Activated CD8-positive, alpha-beta memory T cell treated with anti-CD3 and anti-CD28 coated beads for 48 hours (primary cell): ENCODE measurements at regions not wholly inside any gene's neighbourhood (a gene's known extent, or its start where the extent isn't known, plus 50 kb on each side); places are given as distances from the start of the nearest gene placed in this dataset.

Experiments
- DNase-seq, 3 experiments: peaks; one replicate each; pipeline ENCODE4 v3.0.0-alpha.2; 2020; ENCODE audit warnings: low read depth in 2 of 3, low spot score in 2 of 3

GRCh38 chr5:168204165-168204564, 87.3 kb upstream of the WWC1 start:
- DNase-seq: no peak

- DNase-seq: no peak
Observed at GRCh38 chr5:168207450-168208029, 83.9 kb upstream of the WWC1 start.

- no peak for DNase-seq
Observed at GRCh38 chr5:168209244-168209995, 82.0 kb upstream of the WWC1 start.

GRCh38 chr5:168209997-168210396, 81.4 kb upstream of the WWC1 start:
- no peak for DNase-seq

- DNase-seq: no peak
Observed at GRCh38 chr5:168211245-168211644, 80.2 kb upstream of the WWC1 start.

- DNase-seq: no peak
Observed at GRCh38 chr5:168211936-168212335, 79.5 kb upstream of the WWC1 start.

GRCh38 chr5:168214071-168214470, 77.4 kb upstream of the WWC1 start:
- no peak for DNase-seq

- no peak for DNase-seq
Observed at GRCh38 chr5:168214886-168215285, 76.6 kb upstream of the WWC1 start.

GRCh38 chr5:168215646-168216045, 75.8 kb upstream of the WWC1 start:
- DNase-seq: no peak

- no peak for DNase-seq
Observed at GRCh38 chr5:168216989-168217388, 74.5 kb upstream of the WWC1 start.

GRCh38 chr5:168217497-168217896, 73.9 kb upstream of the WWC1 start:
- DNase-seq: no peak

GRCh38 chr5:168218746-168219145, 72.7 kb upstream of the WWC1 start:
- no peak for DNase-seq

GRCh38 chr5:168219515-168220410, 71.7 kb upstream of the WWC1 start:
- DNase-seq: no peak

GRCh38 chr5:168224085-168224484, 67.4 kb upstream of the WWC1 start:
- no peak for DNase-seq

- no peak for DNase-seq
Observed at GRCh38 chr5:168226012-168226411, 65.4 kb upstream of the WWC1 start.

GRCh38 chr5:168227001-168227400, 64.4 kb upstream of the WWC1 start:
- DNase-seq: peak in 1 of 3 experiments; percentile 20

- DNase-seq: no peak
Observed at GRCh38 chr5:168227973-168228615, 63.4 kb upstream of the WWC1 start.

GRCh38 chr5:168228668-168229067, 62.8 kb upstream of the WWC1 start:
- no peak for DNase-seq

- DNase-seq: no peak
Observed at GRCh38 chr5:168234133-168234532, 57.3 kb upstream of the WWC1 start.

- no peak for DNase-seq
Observed at GRCh38 chr5:168238463-168238862, 53.0 kb upstream of the WWC1 start.

- no peak for DNase-seq
Observed at GRCh38 chr5:168239325-168239724, 52.1 kb upstream of the WWC1 start.
